Epidermal melanocyte (primary cell): ENCODE measurements at regions not wholly inside any gene's neighbourhood (a gene's known extent, or its start where the extent isn't known, plus 50 kb on each side); places are given as distances from the start of the nearest gene placed in this dataset.
"Not testable (repeated sequence)": the region's sequence is repeated elsewhere in the genome, so short reads cannot be mapped to it uniquely, and the experiment has no call there.

Experiments
- DNase-seq: peaks from one replicate; pipeline ENCODE4 v3.0.0; 2011; ENCODE audit warnings: low spot score; ENCODE audit not compliant: insufficient read length

GRCh38 chr20:56766528-56766927, 137.4 kb downstream of the TFAP2C start:
- DNase-seq = no peak

DNA sequence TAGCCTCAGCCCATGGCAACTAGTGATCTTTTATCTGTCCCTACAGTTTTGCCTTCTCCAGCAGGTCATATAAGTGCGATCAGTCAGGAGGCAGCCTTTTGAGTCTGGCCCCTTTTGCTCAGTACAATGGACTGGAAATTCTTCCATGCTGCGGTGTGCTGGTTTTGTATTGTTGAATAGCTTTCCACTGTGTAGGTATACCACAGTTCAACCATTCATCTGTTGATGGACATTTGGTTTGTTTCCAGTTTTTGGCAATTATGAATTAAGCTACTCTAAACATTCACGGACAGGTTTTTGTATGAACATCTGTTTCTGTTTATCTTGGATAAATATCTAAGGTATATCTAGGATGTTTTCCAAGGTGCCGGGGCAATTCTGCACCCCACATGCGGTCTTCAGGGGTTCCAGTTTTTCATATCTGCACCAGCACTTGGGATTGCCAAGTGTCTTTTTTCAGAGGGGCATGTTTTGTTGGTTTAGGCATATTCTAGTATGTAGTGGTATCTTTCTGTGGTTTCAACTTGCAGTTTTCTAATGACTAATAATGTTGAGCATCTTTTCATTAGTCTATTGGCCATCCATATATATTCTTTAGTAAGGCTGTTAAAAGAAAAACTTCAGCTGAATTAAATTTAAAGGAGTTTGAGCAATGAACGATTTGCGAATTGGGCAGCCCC, 141.0 kb downstream of the TFAP2C start:
- no peak for DNase-seq

GRCh38 chr20:56773749-56774148, 144.6 kb downstream of the TFAP2C start:
- DNase-seq = no peak

- no peak for DNase-seq
These were observed 145.8 kb downstream of the TFAP2C start for GRCh38 chr20:56774873-56775272.

DNA sequence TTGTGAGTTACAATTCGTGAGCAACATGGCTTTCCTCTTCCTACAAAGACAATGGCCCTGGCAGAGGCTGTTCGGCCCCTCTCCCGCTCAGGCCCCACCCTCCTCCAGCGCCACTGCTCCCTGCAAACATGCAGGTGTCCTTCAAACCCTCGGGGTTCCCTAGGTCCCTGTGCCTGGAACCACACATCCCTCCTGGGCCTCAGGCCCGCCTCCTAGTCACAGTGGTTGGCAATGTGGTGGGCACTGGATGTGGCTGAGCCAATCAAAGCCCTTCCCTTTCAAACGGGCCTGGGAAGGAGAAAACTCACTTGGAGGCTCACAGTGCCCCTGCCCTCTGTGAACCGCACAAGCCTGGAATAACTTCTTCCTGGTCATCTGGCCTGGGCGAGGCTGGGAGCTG, 147.2 kb downstream of the TFAP2C start:
- DNase-seq = no peak

- peak; percentile 43 for DNase-seq
These were observed 149.7 kb downstream of the TFAP2C start for GRCh38 chr20:56778765-56779195.

DNA sequence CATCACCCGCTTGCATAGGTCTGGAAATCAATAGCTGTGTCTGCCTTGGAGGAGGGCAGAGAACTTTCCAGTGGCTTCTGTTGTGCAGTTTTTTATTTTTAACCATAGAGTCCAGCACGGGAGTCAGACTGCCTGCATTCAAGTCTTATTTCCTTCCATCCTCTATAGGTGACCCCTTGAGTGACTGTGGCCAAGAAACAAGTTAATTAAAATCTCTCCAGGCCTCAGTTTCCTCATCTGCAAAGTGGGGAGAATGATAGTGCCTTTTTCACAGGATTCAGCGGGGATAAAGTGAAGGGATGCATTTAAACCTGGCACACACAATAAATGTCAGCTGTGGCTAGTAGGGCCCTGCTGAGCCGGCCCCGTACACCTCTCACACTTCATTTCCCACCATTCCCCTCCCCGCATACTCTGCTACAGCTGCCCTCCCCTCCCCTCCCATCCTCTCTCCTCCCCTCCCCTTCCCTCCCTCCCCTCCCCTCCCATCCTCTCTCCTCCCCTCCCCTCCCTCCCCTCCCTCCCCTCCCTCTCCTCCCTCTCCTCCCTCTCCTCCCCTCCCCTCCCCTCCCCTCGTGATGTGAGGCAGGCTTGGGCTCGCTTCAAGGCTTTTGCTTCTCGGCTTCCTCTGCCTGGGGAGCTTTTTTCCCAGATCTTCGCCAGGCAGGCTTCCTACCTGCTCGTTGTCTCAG, 150.5 kb downstream of the TFAP2C start:
- no peak for DNase-seq

- no peak for DNase-seq
These were observed 151.2 kb downstream of the TFAP2C start for GRCh38 chr20:56780266-56780665.

DNA sequence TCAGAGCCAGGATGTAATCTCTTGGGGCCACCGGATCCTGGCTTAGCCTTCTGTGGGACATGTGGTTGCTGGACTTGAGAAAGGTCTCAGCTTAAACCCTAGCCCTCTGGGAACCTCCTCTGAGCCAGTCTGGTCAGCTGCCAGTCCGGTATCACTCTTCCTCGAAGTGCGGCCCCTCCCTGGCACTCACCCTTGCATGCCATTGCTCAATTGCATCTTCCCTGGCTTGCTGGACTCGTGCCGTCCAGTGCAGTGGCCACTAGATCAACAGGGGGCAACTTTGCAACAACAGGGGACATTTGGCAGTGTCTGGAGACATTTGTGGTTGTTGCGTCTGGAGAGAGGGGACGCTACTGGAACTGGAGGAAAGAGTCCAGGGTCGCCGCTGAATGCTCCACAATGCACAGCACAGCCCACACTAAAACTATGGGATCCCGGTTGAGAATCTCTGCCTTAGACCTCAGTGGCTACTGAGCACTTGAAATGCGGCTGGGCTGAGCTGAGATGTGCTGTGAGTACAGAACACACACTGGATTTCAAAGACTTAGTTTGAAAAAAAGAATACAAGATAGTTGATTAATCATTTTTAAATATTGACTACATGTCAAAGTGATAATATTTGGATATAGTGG, 152.1 kb downstream of the TFAP2C start:
- DNase-seq = no peak

GRCh38 chr20:56781987-56782560, 153.0 kb downstream of the TFAP2C start:
- DNase-seq = not testable (repeated sequence)

DNA sequence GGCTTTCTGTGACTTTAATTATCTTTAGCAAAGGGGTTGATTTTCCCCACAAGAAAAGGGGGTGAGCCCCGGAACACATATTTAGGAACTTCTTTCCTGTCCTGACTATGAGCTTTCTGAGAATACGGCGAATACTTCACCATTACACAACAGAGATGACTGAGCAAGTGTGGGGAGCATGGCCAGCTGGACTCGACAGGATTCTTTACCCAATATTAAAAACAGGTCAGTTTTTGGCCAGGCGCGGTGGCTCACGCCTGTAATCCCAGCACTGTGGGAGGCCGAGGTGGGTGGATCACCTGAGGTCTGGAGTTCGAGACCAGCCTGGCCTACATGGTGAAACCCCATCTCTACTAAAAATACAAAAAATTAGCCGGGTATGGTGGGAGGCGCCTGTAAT, 153.7 kb downstream of the TFAP2C start:
- not testable (repeated sequence) for DNase-seq

GRCh38 chr20:56783826-56784225, 154.7 kb downstream of the TFAP2C start:
- DNase-seq = no peak

- no peak for DNase-seq
These were observed 157.4 kb downstream of the TFAP2C start for GRCh38 chr20:56786503-56786902.

DNA sequence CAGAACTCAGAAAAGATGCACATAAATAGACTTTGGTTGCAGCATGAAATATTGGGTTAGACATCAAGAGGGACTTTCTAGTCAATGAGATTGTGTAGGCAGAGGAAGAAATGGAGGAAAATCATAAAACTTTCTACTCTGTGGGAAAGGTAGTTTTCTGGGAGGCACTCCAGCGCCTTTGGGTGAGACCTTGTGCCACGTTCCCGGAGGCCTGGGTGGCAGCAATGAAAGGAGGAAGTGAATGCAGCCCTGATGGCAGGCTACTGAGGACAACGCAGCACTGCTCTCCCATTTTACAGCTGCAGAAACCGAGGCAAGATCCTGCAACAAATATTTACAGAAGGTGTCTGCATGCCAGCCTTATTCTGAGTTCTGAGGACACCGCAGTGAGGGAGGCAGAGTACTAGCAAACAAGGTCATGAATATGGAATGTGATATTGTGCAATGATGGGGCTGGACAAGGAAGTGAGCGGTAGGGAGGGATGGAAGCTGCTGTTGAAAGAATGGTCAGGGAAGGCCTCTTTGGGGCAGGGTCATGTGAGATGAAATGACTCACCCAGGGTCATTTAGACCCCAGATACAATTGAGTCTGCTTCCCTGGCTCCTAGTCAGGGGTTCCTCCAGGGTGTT, 159.1 kb downstream of the TFAP2C start:
- DNase-seq = no peak

DNA sequence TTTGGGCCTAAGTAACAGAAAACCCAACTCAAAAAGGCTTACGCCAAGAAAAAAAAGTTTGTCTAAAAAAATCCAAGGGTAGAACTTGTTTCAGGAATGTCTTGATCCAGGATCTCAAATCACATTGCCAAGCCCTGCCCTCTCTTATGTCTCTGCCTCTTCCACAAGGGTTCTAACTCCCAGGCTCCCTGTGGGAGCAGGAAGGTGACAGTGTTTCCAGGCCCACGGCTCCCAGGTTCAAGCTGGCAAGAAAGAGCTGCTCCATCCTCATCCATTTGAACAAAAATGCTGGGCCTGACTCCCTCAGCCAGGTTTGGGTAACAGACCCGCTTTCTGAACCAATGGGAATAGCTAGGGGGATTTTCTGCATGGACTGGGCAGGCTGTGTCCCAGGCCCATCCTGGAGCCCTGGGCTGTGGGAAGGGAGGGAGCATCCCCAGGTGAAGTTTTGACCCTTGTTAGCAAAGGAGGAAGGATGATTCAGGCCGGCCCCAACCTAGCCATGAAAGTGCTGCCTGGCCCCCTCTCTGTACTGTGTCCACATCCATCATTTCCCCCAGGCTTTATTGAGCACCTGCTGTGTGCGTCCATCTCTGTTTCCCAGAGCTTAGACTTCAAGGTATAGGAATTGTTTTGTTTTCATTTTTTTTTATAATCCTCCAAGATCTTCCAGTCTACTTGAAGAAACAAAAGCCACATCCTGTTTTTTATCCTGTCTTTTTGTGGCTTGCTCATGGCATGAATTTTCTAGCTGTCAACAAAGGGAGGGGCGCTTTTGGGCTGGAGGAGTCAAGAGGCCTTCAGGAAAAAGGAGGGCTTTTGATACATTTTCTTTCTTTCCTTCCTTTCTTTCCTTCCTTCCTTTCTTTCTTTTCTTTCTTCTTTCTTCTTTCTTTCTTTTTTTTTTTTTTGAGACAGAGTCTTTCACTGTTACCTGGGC, 159.8 kb downstream of the TFAP2C start:
- no peak for DNase-seq

GRCh38 chr20:56793916-56794315, 164.8 kb downstream of the TFAP2C start:
- no peak for DNase-seq

GRCh38 chr20:56795492-56795891, 166.4 kb downstream of the TFAP2C start:
- DNase-seq = no peak

- no peak for DNase-seq
These were observed 167.2 kb downstream of the TFAP2C start for GRCh38 chr20:56796345-56796744.

DNA sequence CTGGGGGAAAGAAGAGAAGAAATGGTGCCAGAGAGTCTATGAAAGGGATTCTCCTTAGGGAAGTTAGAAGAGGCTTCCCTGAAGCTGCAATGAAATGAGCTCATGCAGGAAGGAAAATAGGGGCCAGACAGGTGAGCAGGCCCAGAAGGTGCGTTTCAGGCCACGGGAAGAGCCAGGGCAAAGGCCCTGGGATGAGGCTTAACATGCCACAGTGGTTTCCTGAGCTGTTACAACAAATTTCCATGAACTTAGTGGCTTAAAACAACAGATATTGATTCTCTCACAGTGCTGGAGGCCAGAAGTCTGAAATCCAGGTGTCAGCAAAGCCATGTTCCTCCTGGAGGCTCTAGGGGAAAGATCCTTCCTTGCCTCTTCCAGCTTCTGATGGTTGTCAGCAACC, 167.9 kb downstream of the TFAP2C start:
- no peak for DNase-seq

GRCh38 chr20:56798634-56799033, 169.5 kb downstream of the TFAP2C start:
- DNase-seq = no peak

GRCh38 chr20:56799187-56799586, 170.1 kb downstream of the TFAP2C start:
- DNase-seq = no peak
